ENCODE measurements at regions not wholly inside any gene's neighbourhood (a gene's known extent, or its start where the extent isn't known, plus 50 kb on each side); places are given as distances from the start of the nearest gene placed in this dataset.
"Not testable (repeated sequence)": the region's sequence is repeated elsewhere in the genome, so short reads cannot be mapped to it uniquely, and the experiment has no call there.

DNA sequence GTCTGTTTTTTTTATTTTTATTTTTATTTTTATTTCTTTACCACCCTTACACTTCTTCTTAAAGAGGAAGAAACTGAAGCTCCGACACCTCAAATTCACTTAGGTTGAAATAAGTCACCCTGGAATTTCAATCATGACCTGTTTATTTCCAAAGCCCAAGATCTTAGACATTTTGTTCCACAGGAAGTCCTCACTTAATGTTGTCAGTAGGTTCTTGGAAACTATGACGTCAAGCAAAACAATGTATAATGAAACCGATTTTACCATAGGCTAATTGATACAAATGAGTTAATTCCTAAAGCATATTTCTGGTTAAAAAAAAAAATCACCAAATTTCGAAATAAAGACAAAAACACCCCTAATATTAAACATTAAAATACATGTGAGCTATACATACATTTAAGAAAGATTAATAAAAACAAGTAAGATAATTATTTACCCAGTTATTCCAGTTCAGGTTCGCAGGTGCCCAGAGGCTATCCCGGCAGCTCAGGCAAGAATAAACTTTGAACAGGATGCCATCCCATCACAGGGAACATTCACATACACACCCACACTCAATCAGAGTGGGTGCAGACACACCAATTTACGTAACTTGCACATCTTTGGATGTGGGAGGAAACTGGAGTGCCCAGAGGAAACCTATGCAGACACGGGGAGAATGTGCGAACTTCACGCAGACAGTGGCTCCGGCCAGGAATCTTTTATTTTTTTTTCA is 391.0 kb downstream of the RAP2B start:
- no peak for DNase-seq (ENCODE audit: low read depth)

DNA sequence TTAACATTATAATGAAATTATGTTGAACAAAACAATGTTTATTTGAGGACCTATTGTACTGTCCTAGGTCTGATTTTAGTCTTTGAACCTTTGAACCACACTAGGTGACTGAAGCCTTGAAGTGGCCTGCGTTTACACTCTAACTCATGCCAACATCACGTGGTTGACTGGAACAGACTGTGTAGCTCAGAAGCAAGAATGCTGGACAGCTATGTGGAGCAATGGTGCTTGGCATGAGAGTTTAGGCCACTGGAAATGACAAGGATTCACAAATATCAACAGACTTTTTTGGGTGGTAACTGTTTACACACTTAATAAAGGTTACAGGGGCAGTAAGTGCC is 391.5 kb downstream of the RAP2B start:
- no peak for DNase-seq (ENCODE audit: low read depth)

DNA sequence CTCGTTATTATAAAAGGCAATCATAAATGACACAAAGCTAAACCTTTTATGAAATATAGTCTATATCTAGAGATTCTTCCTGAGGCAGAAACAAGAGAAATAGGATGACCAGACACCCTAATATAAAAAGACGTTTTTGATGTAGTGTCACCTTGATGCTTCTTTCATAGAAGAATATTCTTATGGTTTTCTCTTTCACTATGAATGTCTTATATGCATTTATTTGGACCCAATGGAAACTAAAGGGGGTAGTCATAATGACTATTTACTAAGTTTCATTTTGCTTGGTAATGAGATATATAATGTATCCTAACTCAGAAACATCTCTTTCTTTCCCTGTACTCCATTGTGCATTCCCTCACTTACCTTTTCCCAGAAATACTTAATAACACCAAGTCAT is 393.9 kb downstream of the RAP2B start:
- DNase-seq (ENCODE audit: low read depth) = no peak

DNA sequence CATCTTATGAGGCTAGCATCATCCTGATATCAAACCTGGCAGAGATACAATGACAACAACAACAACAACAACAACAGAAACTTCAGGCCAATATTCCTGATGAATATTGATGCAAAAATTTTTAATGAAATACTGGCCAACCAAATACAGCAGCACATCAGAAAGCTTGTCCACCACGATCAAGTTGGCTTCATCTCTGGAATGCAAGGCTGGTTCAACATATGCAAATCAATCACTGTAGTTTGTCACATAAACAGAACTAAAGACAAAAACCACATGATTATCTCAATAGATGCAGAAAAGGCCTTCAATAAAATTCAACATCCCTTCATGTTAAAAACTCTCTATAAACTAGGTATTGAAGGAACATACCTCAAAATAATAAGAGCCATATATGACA is 397.3 kb downstream of the RAP2B start:
- not testable (repeated sequence) for DNase-seq (ENCODE audit: low read depth)

DNA sequence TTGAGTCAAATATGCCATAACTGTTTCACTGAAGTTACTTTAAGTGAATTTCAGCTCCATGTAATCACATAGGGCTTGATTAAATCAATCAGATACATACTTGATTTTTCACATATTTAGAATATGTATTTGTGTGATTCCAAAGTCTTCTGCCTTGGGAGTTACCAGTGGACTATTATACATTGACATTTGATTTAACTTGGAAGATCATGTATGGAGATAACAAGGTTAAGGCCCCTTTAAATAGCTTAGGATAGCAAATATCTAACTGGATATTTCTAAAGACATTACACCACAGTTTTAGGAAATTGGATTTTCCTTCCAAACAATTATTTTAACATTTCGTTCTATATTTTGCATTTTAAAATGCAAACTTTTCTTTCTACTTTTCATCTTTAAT is 405.0 kb downstream of the RAP2B start:
- DNase-seq (ENCODE audit: low read depth) = no peak

DNA sequence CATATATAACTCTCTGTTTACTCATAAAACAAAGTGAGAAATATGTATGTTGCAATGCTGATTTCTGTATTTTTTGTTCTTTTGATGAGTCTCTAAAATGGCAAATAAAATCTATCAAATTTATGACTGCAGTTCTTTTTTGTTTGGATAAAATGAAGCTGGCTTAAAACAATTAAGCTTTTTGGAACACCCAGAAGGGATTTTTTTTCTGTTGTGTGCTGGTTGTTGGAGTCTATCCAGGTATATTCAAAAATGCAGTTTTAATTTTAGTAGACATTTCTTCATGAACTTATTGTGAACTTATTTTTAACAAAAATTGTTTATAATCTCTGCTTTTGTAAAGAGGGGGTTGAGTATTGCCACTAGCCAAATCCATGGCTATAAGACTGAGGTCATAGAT is 405.5 kb downstream of the RAP2B start:
- no peak for DNase-seq (ENCODE audit: low read depth)

DNA sequence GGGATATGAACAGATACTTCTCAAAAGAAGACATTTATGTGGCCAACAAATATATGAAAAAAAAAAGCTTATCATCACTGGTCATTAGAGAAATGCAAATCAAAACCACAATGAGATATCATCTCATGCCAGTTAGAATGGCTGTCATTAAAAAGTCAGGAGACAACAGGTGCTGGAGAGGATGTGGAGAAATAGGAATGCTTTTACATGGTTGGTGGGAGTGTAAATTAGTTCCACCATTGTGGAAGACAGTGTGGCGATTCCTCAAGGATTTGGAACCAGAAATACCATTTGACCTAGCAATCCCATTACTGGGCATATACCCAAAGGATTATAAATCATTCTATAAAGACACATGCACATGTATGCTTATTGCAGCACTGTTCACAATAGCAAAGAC is 408.5 kb downstream of the RAP2B start:
- DNase-seq (ENCODE audit: low read depth) = not testable (repeated sequence)

DNA sequence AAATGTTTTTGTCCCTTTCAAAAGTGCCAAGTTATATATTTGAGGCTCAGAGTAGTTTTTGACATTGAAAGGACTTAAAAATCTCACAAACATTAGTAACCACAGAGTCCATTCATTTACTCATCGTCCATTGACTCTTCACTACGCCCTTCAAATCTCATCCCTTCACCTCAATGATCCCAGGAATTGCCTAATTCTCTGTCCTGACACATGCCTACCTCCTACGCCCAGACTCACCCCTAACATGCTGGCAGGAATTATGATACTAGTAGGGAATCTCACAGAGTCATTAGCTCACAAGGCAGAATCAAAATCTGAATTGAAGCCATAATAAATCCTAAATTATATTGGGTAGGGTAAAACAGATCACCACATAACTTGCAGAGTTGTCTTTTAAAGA is 410.1 kb downstream of the RAP2B start:
- no peak for DNase-seq (ENCODE audit: low read depth)

DNA sequence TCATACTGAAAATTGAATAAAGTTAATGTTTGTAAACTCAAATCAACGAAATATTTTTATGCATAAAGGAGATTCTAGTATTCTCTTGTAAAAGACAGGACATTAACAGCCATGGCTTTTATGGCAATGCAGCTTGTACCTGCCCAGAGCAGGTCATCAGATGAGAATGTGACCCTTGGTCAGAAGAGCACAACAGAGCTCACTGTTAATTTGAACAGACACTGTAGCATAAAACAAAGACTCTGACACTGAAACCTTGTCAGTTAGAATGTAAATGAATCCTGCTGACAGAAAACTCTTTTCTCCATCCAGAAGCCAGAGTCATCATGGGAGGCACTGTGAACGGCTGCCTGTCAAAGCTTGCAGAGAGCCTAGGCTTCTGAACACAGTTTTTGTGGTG is 410.6 kb downstream of the RAP2B start:
- DNase-seq (ENCODE audit: low read depth) = no peak

DNA sequence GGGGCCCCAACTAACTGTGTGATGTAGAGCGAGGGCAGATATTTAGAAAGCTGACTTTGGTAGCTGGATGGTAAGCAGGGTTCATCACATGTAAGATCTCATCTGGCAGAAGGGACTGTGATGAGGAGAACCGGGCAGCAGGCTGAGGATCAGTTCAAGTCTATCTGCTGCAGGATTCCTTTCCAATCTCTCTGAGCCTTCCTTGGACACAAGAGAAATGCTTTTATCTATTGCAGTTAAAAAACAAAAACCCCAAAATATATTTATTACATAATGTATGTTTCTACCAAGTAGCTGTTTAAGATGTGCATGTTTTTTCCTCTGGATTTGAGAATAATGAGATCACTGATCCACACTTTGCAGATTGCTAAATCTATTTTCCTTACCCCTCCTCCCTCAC is 411.5 kb downstream of the RAP2B start:
- no peak for DNase-seq (ENCODE audit: low read depth)

DNA sequence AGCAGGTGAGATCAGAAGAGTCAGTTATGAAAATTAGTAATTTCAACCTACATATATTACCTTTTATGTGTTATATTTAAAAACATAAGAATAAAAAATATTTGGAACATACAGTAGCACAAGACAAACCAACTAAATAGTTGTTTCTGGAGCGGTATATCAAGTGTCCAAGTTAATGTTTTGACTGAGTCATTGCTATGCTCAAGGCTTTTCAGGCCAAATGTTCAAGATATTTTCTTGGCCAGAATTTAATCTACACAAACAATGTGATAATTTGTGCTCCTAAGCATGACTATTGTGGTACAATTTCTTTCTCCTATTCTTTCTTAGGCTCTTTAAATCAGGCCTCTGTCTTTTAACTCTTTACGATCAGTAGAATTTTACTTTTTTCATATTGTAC is 412.4 kb downstream of the RAP2B start:
- DNase-seq (ENCODE audit: low read depth) = no peak

DNA sequence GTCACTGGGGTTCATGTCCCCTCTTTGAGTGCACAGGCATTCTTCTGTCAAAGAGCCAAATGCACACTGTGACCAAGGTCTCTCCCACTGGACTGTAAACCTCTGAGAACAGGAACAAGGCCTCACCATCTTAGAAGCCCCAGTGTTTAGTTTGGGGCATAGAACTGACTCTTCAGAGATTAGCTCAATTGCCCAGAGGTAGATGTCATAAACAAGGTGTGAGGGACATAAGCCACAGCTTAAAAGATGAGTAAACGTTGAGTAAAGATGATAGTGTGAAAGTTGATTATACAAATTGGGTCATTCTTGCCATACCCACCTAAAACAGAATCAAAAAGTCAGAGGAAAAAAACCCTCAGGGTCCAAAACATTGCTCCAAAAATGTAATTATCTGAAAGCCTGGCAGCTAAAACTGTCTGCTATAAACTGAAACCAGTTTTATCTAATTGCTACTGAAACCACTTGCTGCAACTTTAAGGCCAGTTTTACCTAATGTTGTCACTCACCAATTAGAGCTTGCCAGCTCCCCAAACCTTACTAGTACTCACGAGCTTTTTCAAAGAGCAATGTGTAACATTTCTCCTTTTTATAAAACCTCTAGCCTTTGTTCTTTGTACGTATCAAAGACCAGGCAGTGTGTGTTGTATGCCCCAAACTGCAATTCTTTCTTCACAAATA is 415.2 kb downstream of the RAP2B start:
- DNase-seq (ENCODE audit: low read depth) = no peak

DNA sequence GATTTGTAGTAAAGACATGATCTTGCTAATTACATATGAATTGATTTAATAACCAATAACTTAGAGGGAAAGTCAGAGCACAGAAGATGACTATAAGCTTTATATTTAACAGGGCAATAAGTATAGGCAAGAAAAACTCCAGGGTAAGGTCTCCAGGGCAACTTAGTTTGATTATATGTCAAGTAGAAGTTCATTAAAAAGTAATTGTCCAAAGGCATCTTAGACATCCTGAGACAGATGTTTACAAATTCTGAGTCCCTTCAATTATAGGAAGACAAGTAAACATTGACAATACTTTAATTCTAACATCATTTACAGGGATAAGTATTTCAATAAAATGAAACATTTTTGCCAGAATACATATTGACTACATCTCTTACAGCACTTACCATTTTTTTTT is 416.0 kb downstream of the RAP2B start:
- DNase-seq (ENCODE audit: low read depth) = no peak

DNA sequence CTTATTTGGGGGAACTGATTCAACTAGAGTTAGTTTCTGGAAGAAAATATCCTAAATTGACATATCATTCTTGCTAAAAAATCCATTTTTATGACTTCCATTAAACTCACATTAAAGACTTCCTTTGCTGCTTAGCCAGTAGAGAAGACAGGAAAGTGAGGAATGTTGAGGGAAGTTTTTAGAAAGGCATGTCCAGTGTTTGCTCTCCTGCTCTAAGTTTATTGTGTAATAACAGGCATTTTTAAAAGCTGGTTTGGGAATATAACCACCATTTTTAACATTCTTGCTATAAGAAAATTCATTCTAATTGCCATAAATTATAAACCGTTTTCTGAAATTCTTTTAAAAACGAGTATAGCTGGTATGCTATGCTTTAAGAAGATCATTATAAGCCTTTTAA is 428.0 kb downstream of the RAP2B start:
- no peak for DNase-seq (ENCODE audit: low read depth)

DNA sequence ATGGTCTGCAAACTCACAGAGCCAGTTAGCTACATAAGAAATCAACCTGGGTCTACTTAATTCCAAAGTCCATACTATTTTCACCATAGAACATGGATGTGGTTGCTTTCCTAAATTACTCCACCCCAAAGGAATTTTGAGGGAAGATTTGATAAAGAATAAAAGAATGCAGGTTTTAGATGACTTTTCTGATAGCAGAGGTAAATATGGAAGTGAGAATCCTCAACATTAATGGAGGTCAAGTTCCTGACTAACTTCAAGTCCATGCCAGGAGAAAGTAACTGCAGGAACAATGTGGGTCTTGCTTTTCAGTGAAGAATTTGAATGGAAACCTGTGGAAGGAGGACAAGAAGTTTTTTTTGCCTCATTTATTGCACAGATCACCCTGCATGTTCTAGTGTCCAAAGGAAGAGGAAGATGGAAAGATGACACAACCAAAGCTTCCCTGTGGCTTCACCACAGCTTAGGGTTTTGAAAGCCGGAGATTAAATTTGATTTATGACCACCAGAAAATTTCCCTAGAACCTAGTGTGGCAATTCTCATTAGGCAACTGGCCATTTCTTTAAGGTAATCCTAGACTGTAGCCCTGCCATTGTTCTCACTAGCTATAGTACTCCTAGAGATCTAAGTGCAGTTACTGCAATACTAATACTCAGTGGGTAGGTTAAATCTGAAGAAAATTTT is 429.7 kb downstream of the RAP2B start:
- peak; percentile 32 for DNase-seq (ENCODE audit: low read depth)

DNA sequence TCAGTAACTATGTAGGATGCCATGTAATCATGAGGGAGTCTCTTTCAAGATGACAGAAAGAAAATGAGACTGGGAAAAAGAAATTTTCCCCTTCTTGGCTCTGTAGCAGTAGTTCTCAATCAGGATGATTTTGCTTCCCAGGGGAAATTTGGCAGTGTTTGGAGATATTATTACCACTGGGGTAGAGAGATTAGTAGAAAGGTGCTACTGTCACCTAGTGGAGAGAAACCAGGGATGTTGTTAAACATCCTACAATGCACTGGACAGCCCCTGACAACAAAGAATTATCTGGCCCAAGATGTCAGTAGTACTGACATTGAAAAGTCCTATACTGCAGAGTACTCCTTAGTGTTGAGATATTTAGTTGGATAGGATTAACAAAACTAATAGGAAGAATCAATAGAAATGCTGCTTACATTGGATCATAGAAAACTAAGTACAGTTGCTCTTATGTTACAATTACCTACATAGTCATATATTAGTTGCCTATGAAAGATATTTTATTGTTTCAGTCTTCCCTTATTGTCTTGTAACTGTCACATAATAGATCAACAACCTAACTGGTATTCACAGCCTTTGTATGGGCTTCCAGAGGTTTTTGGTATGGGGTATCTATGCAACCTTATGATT is 433.3 kb downstream of the RAP2B start:
- DNase-seq (ENCODE audit: low read depth) = peak; percentile 23

DNA sequence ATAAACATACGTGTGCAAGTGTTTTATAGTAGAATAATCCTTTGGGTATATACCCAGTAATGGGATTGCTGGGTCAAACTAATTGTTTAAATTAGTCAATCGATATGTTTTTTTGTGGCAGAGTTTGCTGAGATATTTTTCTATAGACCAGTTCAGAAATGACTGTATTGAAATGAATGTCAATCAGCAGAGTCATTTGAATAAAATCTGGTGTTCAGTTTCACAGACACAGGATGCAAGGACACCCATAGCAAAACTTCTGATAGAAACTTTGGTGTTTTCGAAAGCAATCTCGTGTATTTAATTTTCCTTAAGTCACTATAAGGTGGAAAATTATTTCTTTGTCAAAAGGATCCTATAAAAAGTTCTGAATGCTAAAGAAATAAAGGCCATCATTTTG is 434.4 kb downstream of the RAP2B start:
- no peak for DNase-seq (ENCODE audit: low read depth)

DNA sequence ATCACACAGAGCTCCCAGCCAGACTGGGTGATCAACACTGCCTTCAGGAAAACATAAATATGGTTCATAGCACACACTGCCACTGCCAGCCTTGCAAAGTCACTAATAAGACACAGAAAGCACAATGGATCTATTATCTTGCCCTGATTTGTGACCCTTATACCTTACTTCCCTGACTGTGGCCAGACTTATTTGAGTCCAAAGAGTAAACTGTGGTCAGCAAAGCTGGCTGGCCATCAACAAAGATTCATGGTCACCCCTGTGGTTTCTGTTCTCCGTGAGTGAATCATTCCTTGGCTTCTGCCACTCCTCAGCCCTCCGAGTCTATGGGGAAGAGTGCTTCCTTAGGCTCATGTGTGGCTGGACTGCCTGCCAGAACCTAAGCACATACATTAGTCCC is 437.7 kb downstream of the RAP2B start:
- DNase-seq (ENCODE audit: low read depth) = peak; percentile 61

DNA sequence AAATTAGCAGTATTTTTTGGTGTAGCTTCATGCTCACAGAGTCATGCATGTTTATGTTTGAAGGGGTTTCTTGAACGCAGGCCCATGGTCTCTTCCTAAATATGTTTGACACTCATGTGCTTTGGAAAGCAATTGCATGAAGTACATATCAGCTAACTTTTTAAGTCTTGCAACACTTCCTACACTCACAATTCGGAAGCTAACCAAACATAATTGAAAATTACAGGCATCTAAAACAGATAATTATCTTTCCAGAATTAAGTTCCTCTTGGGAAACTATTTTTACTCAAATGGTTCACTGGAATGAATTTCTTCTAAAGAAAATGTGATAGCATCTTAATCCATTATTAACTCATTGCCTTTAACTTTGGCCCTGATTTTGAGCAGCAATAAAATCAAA is 438.9 kb downstream of the RAP2B start:
- no peak for DNase-seq (ENCODE audit: low read depth)

DNA sequence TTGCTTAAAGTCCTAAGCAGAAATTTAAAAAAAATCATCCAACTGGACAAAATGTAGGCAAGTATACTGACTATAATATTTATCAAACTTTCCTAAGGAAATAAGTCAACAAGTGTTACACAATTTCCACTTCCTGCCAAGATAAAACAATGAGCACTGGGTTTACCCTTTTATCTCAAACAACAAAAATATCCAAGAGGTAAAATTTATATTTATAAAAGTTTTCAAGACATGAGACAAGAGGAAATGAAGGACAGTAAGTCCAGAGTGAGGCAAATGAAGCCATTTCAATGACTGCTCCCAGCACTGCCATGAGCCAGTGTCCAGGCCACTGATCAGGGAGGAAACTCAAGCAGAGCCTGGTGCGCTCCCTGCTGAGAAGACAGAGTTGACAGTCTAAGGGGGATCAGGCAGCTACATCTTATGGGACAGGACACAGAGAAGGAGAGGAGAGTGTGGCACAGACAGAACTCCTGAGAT is 439.4 kb downstream of the RAP2B start:
- DNase-seq (ENCODE audit: low read depth) = no peak

DNA sequence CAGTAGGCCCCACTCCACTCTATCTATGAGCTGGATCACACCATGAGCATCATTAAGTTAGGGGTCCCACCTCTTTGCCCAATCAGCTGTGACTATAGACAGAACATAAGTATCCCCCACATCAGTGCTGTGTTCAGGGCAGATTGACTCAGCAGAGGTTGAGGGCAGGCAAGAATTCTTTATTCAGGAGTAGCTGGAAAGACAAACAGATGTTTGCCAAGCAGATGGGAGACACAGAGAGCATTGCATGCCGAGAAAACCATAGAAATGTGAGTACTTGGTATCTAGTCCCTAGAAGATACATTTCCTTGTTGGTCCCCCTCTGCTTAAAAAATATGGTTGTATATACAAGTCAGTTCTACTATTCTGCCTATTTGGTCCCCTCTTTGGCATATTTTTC is 440.8 kb downstream of the RAP2B start:
- DNase-seq (ENCODE audit: low read depth) = no peak

DNA sequence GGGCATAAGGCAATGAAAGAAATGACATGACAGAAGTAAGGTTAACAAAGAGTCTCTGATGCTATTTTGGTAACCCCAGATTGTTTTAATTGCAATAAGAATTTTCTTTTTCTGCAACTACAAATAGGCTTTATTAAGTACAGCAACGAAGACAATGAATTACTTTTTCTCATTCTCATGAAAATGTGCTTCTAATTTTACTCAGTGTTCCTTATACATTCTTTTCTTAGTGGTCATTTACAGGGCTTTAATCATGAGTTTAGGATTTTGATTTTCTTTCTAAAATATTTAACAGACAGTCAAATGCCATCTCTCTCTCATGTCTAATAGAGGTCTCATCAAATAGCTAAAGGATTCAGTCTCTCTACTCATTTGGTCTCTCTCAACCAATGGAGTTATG is 452.1 kb downstream of the RAP2B start:
- DNase-seq (ENCODE audit: low read depth) = peak; percentile 5

DNA sequence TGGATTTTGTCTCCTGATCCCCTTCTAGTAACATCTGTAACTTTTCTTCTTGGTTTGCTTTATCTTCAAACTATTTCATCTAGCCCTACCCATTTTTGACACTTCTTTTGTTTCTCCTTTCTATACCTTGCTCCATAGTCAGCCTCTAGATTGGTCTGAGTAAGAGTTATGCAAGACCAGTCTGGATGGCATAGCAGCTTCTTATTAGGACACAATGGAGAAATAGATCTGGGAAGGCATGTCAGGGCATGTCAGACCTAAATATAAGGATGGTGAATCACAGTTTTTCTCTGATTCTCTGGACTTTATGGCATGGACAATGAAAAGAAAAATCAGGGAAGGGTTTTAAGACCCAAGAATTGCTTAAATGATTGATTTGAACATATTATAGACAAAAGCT is 452.5 kb downstream of the RAP2B start:
- peak; percentile 69 for DNase-seq (ENCODE audit: low read depth)
